Activated CD4-positive, alpha-beta memory T cell treated with anti-CD3 and anti-CD28 coated beads for 36 hours (primary cell): ENCODE measurements at regions not wholly inside any gene's neighbourhood (a gene's known extent, or its start where the extent isn't known, plus 50 kb on each side); places are given as distances from the start of the nearest gene placed in this dataset.
"Not testable (repeated sequence)": the region's sequence is repeated elsewhere in the genome, so short reads cannot be mapped to it uniquely, and the experiment has no call there.

ENCODE experiments used
- CTCF ChIA-PET: fragments of 350-600 bp; sonication (Branson Sonifier 250); formaldehyde crosslinking; loops from one replicate; lab custom pipeline; 2021; ENCODE audit warnings: antibody characterized with exemption, inconsistent platforms; lab: Charles Lee
- POLR2A ChIA-PET: fragments of 350-600 bp; sonication (Branson Sonifier 250); formaldehyde crosslinking; loops from one replicate; lab custom pipeline; 2021; ENCODE audit warnings: antibody characterized with exemption; lab: Charles Lee
- DNase-seq: peaks from one replicate; pipeline ENCODE4 v3.0.0-alpha.2; 2020
- H3K27ac Mint-ChIP-seq: one replicate; pipeline ENCODE4 v1.8.0; 2021; ENCODE audit warnings: mixed read lengths
- H3K27me3 Mint-ChIP-seq: one replicate; pipeline ENCODE4 v1.8.0; 2021; ENCODE audit warnings: mixed read lengths
- H3K36me3 Mint-ChIP-seq: one replicate; pipeline ENCODE4 v1.8.0; 2021; ENCODE audit warnings: mixed read lengths
- H3K4me1 Mint-ChIP-seq: one replicate; pipeline ENCODE4 v1.8.0; 2021; ENCODE audit warnings: low read depth, mixed read lengths
- H3K4me3 Mint-ChIP-seq: one replicate; pipeline ENCODE4 v1.8.0; 2021; ENCODE audit warnings: mild to moderate bottlenecking, mixed read lengths
- H3K9me3 Mint-ChIP-seq: one replicate; pipeline ENCODE4 v1.8.0; 2021; ENCODE audit warnings: mixed read lengths
- intact Hi-C: fragments of 100-400 bp; cut with micrococcal nuclease; formaldehyde crosslinking; loops from one replicate; pipeline ENCODE4 v1.15.1; 2023

DNA sequence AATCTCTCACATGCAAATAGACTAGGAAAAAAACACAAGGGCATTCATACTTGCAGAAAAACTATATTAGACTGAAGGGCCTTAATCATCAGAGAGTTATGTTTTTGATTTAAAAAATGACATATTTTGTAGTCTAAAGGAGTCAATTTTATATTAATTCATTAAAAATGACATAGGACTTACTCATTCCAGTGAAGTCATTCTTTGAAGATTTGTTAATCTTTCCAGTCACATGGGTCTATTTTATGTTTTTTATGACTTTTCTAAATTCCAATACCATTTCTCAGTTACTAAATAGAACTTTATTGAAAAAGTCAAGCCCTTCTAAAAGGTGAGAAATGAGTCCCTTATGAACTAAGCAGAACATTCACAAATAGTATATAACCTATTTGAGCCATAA is 743.8 kb upstream of the INTU start:
- ChIA-PET POLR2A (no interaction called here), CTCF (no interaction called here)
- H3K9me3 Mint-ChIP-seq: peaks cover 4% of the 10 kb centered on the region
- no peaks in the 10 kb centered on the region for H3K36me3 Mint-ChIP-seq
- intact Hi-C loops: no loop called here
- no peak overlapping the region for H3K4me3 Mint-ChIP-seq
- no peak for DNase-seq
- no peak overlapping the region for H3K27ac Mint-ChIP-seq
- H3K27me3 Mint-ChIP-seq: no peaks in the 10 kb centered on the region
- no peaks in the 10 kb centered on the region for H3K4me1 Mint-ChIP-seq

- H3K27ac Mint-ChIP-seq: no peak overlapping the region
- intact Hi-C loops: no loop called here
- DNase-seq: no peak
- ChIA-PET POLR2A (no interaction called here), CTCF (no interaction called here)
- H3K27me3 Mint-ChIP-seq: no peaks in the 10 kb centered on the region
- H3K4me1 Mint-ChIP-seq: no peaks in the 10 kb centered on the region
- peaks cover 4% of the 10 kb centered on the region for H3K9me3 Mint-ChIP-seq
- H3K4me3 Mint-ChIP-seq: no peak overlapping the region
- H3K36me3 Mint-ChIP-seq: no peaks in the 10 kb centered on the region
Observed at GRCh38 chr4:126890383-126890782, 742.4 kb upstream of the INTU start.

- Mint-ChIP-seq H3K27ac (no peak overlapping the region), H3K36me3 (no peaks in the 10 kb centered on the region), H3K4me3 (no peak overlapping the region), H3K27me3 (no peaks in the 10 kb centered on the region), H3K9me3 (peaks cover 4% of the 10 kb centered on the region), H3K4me1 (no peaks in the 10 kb centered on the region)
- CTCF ChIA-PET: no interaction called here
- POLR2A ChIA-PET: no interaction called here
- intact Hi-C loops: no loop called here
- DNase-seq: no peak
Observed at GRCh38 chr4:126890994-126891393, 741.8 kb upstream of the INTU start.

DNA sequence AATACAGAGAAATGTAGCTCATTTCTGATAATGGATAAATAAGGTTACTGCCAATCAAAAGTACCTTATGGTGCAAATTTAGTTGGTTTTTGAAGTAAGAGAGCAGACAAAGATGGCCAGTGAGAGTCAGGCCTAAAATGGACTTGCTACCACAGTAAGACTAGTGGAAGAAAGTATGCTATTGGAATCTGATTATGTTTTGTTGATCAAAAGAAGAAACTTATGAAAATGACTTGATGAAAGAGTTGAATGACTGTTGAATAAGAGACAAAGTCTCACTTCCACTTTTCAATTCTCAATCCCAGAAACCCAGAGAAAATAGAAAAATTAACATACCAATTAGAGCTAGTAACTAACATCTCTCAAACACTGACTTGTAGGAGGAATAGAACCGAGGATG is 737.8 kb upstream of the INTU start:
- H3K9me3 Mint-ChIP-seq: peaks cover 9% of the 10 kb centered on the region
- intact Hi-C loops: no loop called here
- H3K4me1 Mint-ChIP-seq: no peaks in the 10 kb centered on the region
- no peaks in the 10 kb centered on the region for H3K36me3 Mint-ChIP-seq
- CTCF ChIA-PET: no interaction called here
- DNase-seq: no peak
- POLR2A ChIA-PET: no interaction called here
- H3K27ac Mint-ChIP-seq: no peak overlapping the region
- H3K4me3 Mint-ChIP-seq: no peak overlapping the region
- no peaks in the 10 kb centered on the region for H3K27me3 Mint-ChIP-seq

DNA sequence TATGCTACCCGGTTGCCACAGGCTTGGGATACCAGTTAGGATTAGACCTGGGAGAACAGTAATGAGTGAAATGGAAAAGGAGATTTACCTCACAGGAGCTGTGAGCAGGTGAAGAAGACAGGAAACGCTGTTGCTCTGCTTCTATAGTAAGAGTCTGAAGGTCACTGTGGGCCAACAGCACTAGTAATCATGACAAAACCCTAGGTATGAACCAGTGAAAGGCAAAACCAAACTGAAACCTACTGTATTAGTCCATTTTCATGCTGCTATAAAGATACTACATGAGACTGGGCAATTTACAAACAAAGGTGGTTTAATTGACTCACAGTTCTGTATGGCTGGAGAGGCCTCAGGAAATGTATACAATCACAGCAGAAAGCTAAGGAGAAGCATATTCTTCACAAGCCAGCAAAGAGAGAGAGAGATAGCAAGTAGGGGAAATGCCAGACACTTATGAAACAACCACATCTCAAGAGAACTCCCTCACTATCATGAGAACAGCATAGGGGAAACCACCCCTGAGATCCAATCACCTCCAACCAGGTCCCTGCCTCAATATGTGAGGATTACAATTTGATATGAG is 736.7 kb upstream of the INTU start:
- no peak overlapping the region for H3K4me3 Mint-ChIP-seq
- peaks cover 9% of the 10 kb centered on the region for H3K9me3 Mint-ChIP-seq
- DNase-seq: no peak
- no peaks in the 10 kb centered on the region for H3K27me3 Mint-ChIP-seq
- no peak overlapping the region for H3K27ac Mint-ChIP-seq
- H3K4me1 Mint-ChIP-seq: no peaks in the 10 kb centered on the region
- POLR2A ChIA-PET: no interaction called here
- CTCF ChIA-PET: no interaction called here
- no peaks in the 10 kb centered on the region for H3K36me3 Mint-ChIP-seq
- intact Hi-C loops: no loop called here

DNA sequence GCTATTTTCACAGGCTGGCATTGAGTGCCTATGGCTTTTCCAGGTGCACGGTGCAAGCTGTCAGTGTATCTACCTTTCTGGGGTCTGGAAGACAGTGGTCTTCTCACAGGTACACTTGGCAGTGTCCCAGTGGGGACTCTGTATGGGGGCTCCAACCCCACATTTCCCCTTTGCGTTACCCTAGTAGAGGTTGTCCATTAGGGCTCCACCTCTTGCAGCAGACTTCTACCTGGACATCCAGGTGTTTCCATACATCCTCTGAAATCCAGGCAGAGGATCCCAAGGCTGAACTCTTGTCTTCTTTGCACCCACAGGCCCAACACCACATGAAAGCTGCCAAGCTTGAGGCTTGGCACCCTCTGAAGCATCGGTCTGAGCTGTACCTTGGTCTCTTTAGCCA is 735.7 kb upstream of the INTU start:
- Mint-ChIP-seq H3K9me3 (peaks cover 9% of the 10 kb centered on the region), H3K4me3 (no peak overlapping the region), H3K27me3 (no peaks in the 10 kb centered on the region), H3K36me3 (no peaks in the 10 kb centered on the region), H3K4me1 (no peaks in the 10 kb centered on the region), H3K27ac (no peak overlapping the region)
- DNase-seq: no peak
- POLR2A ChIA-PET: no interaction called here
- intact Hi-C loops: no loop called here
- CTCF ChIA-PET: no interaction called here

DNA sequence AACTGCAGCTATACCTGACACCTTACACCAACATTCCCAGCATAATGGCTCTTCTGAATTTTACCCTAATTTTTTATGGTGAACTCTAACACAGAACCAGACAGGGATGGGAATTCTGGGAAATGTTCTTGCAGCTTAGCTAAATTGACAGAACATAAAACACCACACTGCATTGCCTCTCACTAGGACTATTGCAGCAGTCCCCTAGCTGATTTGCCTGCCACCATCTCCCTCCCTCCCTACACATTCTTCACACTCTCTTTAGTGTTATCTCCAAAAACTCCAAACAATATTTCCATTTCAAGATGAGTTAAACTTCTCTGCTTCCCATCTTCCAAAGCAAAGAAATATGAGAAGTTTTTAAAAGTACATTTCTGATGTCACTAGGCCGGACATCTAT is 733.9 kb upstream of the INTU start:
- POLR2A ChIA-PET: no interaction called here
- H3K36me3 Mint-ChIP-seq: no peaks in the 10 kb centered on the region
- H3K27ac Mint-ChIP-seq: no peak overlapping the region
- peaks cover 5% of the 10 kb centered on the region for H3K9me3 Mint-ChIP-seq
- intact Hi-C loops: no loop called here
- no peak overlapping the region for H3K4me3 Mint-ChIP-seq
- CTCF ChIA-PET: no interaction called here
- no peaks in the 10 kb centered on the region for H3K27me3 Mint-ChIP-seq
- no peak for DNase-seq
- no peaks in the 10 kb centered on the region for H3K4me1 Mint-ChIP-seq

- DNase-seq: no peak
- no peaks in the 10 kb centered on the region for H3K36me3 Mint-ChIP-seq
- intact Hi-C loops: no loop called here
- no peaks in the 10 kb centered on the region for H3K27me3 Mint-ChIP-seq
- ChIA-PET CTCF (no interaction called here), POLR2A (no interaction called here)
- no peak overlapping the region for H3K27ac Mint-ChIP-seq
- no peak overlapping the region for H3K4me3 Mint-ChIP-seq
- peaks cover 5% of the 10 kb centered on the region for H3K9me3 Mint-ChIP-seq
- no peaks in the 10 kb centered on the region for H3K4me1 Mint-ChIP-seq
Observed at GRCh38 chr4:126899331-126899801, 733.4 kb upstream of the INTU start.

DNA sequence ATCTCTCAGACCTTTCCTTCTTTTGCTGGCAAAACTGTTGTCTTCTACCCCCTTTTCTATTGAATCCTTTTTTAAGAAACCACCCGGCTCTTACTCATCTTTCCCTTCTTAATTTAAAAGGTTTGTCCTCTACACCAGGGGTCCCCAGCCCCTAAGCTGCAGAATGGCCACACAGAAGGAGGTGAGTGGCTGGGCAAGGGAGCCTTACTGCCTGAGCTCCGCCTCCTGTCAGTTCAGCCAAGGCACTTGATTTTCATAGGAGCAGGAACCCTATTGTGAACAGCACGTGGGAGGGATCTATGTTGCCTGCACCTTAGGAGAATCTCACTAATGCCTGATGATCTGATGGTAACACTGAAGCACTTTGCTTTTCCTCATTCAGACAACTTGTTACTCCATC is 726.3 kb upstream of the INTU start:
- DNase-seq: no peak
- Mint-ChIP-seq H3K4me3 (no peak overlapping the region), H3K27me3 (no peaks in the 10 kb centered on the region), H3K9me3 (peaks cover 5% of the 10 kb centered on the region), H3K27ac (no peak overlapping the region), H3K36me3 (no peaks in the 10 kb centered on the region), H3K4me1 (no peaks in the 10 kb centered on the region)
- POLR2A ChIA-PET: no interaction called here
- intact Hi-C loops: no loop called here
- CTCF ChIA-PET: no interaction called here

GRCh38 chr4:126907389-126907788 is 725.4 kb upstream of the INTU start:
- H3K27me3 Mint-ChIP-seq: no peaks in the 10 kb centered on the region
- H3K4me1 Mint-ChIP-seq: no peaks in the 10 kb centered on the region
- intact Hi-C loops: no loop called here
- peaks cover 5% of the 10 kb centered on the region for H3K9me3 Mint-ChIP-seq
- H3K4me3 Mint-ChIP-seq: no peak overlapping the region
- ChIA-PET POLR2A (no interaction called here), CTCF (no interaction called here)
- no peak overlapping the region for H3K27ac Mint-ChIP-seq
- H3K36me3 Mint-ChIP-seq: no peaks in the 10 kb centered on the region
- DNase-seq: no peak

DNA sequence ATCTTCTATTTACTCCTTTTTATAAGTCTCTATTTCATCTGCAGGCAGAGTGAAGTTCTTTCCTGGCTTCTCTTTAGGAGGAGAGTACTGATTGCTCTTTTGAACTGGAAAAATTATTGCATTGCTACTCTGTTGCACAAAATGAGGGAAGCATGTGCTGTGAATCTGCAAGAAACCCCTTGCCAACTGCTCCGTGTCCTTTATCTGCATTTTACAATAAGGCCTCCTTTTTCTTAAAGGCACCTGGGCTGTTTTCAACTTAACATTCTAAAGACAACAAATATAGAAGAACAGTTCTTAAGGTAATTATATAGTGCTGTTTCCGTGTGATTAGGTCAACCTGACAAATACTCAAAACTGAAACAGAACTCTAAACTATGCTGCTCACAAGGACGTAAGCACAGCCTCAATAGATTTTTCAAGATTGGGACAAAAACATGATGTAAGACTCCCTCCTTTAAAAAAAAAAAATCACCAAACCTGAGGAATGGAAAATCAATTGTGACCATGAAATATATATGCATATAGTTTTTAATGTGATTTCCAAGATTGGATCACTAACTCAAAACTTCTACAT is 716.6 kb upstream of the INTU start:
- POLR2A ChIA-PET: no interaction called here
- Mint-ChIP-seq H3K4me3 (no peak overlapping the region), H3K4me1 (no peaks in the 10 kb centered on the region), H3K36me3 (no peaks in the 10 kb centered on the region), H3K27me3 (no peaks in the 10 kb centered on the region), H3K9me3 (peaks cover 14% of the 10 kb centered on the region), H3K27ac (no peak overlapping the region)
- CTCF ChIA-PET: no interaction called here
- DNase-seq: no peak
- intact Hi-C loops: no loop called here

DNA sequence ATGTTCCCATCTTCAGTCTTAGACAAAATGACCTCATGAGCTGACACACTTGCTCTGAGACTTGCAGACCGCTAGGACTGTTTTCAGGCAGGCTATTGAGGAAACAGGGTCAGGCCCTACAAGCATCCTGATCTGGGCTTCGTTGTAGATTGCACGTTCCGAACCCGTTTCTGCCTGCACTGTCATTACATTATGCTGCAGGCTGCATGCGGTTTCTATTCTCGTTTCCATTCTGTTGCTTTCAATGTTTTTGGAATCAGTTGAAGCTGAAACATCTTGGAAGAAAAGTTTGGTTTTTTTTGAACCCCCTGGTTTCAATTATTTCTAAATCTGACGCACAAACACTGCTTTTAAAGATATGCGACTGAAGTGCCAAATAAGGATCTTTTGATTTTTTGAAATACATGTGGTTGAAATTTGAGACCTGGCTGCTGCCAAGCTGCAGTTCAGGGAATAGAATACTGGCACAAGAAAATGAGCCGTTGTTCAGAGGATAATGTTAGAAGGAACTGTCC is 716.1 kb upstream of the INTU start:
- Mint-ChIP-seq H3K9me3 (peaks cover 14% of the 10 kb centered on the region), H3K27ac (no peak overlapping the region), H3K4me1 (no peaks in the 10 kb centered on the region), H3K36me3 (no peaks in the 10 kb centered on the region), H3K4me3 (no peak overlapping the region), H3K27me3 (no peaks in the 10 kb centered on the region)
- ChIA-PET POLR2A (no interaction called here), CTCF (no interaction called here)
- no peak for DNase-seq
- intact Hi-C loops: no loop called here

- H3K36me3 Mint-ChIP-seq, DNase-seq, intact Hi-C loops, H3K4me1 Mint-ChIP-seq, H3K27ac Mint-ChIP-seq, POLR2A ChIA-PET, H3K4me3 Mint-ChIP-seq, CTCF ChIA-PET, H3K27me3 Mint-ChIP-seq: not testable (repeated sequence)
- peaks cover 19% of the 10 kb centered on the region for H3K9me3 Mint-ChIP-seq
Observed at GRCh38 chr4:126922328-126922938, 710.3 kb upstream of the INTU start.
